Adrenal gland (tissue), 5 donors: ENCODE measurements at regions not wholly inside any gene's neighbourhood (a gene's known extent, or its start where the extent isn't known, plus 50 kb on each side); places are given as distances from the start of the nearest gene placed in this dataset.

Experiments
- POLR2A ChIP-seq, 2 donors: fragments of 450-650 bp; IDR thresholded peaks; one replicate each; pipeline ENCODE4 v1.6.1; 2017; ENCODE audit warnings: antibody characterized with exemption in 2 of 2, mild to moderate bottlenecking in 2 of 2, moderate library complexity in 1 of 2
- TF ChIP-seq, protein P1 (sequence below), 6 experiments: fragments of 450-650 bp in 4 of 6; fragments of 200-600 bp in 2 of 6; sonication (generic) in 1 of 6; IDR thresholded peaks; 1 replicate in 5 of 6; 2 replicates in 1 of 6; pipeline versions ENCODE4 v1.5.1 to v1.8.0; 2016 to 2021; ENCODE audit warnings: antibody characterized with exemption in 6 of 6, mild to moderate bottlenecking in 2 of 6, moderate library complexity in 1 of 6
- donor health status: DM: no; HTN: no; CAD: no.

DNA sequence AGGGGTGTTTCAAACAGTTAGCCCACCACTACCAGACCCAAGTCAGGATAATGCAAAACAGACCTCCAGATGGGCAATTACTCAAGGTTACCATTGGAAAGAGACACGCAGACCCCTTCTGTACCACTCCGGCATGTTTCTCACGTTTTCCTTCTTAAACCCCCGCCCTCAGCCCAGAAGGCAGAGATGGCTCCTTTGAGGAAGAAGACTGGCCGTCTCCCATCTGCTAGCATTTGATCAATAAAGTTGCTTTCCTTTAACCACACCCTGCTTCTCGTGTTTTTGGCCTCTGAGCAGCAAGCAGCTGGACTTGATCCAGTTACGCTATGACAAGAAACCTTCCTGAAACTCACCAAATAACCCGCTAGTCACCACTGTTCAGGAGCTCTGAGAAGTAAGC is 1012.4 kb upstream of the GYPC start:
- TF ChIP-seq, protein P1, sequence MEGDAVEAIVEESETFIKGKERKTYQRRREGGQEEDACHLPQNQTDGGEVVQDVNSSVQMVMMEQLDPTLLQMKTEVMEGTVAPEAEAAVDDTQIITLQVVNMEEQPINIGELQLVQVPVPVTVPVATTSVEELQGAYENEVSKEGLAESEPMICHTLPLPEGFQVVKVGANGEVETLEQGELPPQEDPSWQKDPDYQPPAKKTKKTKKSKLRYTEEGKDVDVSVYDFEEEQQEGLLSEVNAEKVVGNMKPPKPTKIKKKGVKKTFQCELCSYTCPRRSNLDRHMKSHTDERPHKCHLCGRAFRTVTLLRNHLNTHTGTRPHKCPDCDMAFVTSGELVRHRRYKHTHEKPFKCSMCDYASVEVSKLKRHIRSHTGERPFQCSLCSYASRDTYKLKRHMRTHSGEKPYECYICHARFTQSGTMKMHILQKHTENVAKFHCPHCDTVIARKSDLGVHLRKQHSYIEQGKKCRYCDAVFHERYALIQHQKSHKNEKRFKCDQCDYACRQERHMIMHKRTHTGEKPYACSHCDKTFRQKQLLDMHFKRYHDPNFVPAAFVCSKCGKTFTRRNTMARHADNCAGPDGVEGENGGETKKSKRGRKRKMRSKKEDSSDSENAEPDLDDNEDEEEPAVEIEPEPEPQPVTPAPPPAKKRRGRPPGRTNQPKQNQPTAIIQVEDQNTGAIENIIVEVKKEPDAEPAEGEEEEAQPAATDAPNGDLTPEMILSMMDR (IDR thresholded peaks at IDR 0.05), result no peak
- no peak for TF ChIP-seq POLR2A (IDR thresholded peaks at IDR 0.05)
